ENCODE measurements at regions not wholly inside any gene's neighbourhood (a gene's known extent, or its start where the extent isn't known, plus 50 kb on each side); places are given as distances from the start of the nearest gene placed in this dataset.

GRCh38 chr3:117786349-117786748, 1076.8 kb downstream of the TUSC7 start:
- TF ChIP-seq POLR2A (IDR thresholded peaks at IDR 0.05) (no peak), POLR2AphosphoS5 (IDR thresholded peaks at IDR 0.05) (no peak), CTCF (IDR thresholded peaks at IDR 0.05) (no peak), EP300 (IDR thresholded peaks at IDR 0.05) (no peak)
